NCI-H510A (cell line): ENCODE measurements at regions not wholly inside any gene's neighbourhood (a gene's known extent, or its start where the extent isn't known, plus 50 kb on each side); places are given as distances from the start of the nearest gene placed in this dataset.

Experiments
- DNase-seq: peaks from one replicate; lab custom pipeline; 2025; lab: John Stamatoyannopoulos, UW

GRCh38 chr1:186620566-186621350 is 59.5 kb downstream of the PTGS2 start:
- DNase-seq = no peak

GRCh38 chr1:186618401-186619170 is 61.6 kb downstream of the PTGS2 start:
- DNase-seq = peak; percentile 7

- DNase-seq = no peak
These were observed 62.3 kb downstream of the PTGS2 start for GRCh38 chr1:186617926-186618325.

GRCh38 chr1:186616511-186616910 is 63.7 kb downstream of the PTGS2 start:
- DNase-seq = no peak

- DNase-seq = no peak
These were observed 64.9 kb downstream of the PTGS2 start for GRCh38 chr1:186615332-186615731.

GRCh38 chr1:186611156-186611555 is 69.1 kb downstream of the PTGS2 start:
- DNase-seq = no peak

- no peak for DNase-seq
These were observed 71.0 kb downstream of the PTGS2 start for GRCh38 chr1:186609183-186609582.

GRCh38 chr1:186605762-186606350 is 74.4 kb downstream of the PTGS2 start:
- no peak for DNase-seq

GRCh38 chr1:186595969-186596368 is 84.3 kb downstream of the PTGS2 start:
- DNase-seq = no peak

GRCh38 chr1:186578325-186579016 is 101.8 kb downstream of the PTGS2 start:
- no peak for DNase-seq

- DNase-seq = no peak
These were observed 102.6 kb downstream of the PTGS2 start for GRCh38 chr1:186577633-186578032.

- DNase-seq = no peak
These were observed 103.0 kb downstream of the PTGS2 start for GRCh38 chr1:186577216-186577615.

GRCh38 chr1:186575348-186575747 is 104.9 kb downstream of the PTGS2 start:
- no peak for DNase-seq

GRCh38 chr1:186574926-186575325 is 105.3 kb downstream of the PTGS2 start:
- no peak for DNase-seq

- no peak for DNase-seq
These were observed 107.7 kb downstream of the PTGS2 start for GRCh38 chr1:186572509-186572908.

- no peak for DNase-seq
These were observed 108.5 kb downstream of the PTGS2 start for GRCh38 chr1:186571771-186572170.

- no peak for DNase-seq
These were observed 108.9 kb upstream of the PDC start for GRCh38 chr1:186569856-186570255.

- DNase-seq = no peak
These were observed 107.3 kb upstream of the PDC start for GRCh38 chr1:186568221-186568620.

- no peak for DNase-seq
These were observed 105.4 kb upstream of the PDC start for GRCh38 chr1:186566140-186566855.

GRCh38 chr1:186564582-186564981 is 103.7 kb upstream of the PDC start:
- DNase-seq = no peak

GRCh38 chr1:186559601-186560116 is 98.7 kb upstream of the PDC start:
- no peak for DNase-seq
